GM23248 (cell line): ENCODE measurements at regions not wholly inside any gene's neighbourhood (a gene's known extent, or its start where the extent isn't known, plus 50 kb on each side); places are given as distances from the start of the nearest gene placed in this dataset.

Experiments
- EZH2 ChIP-seq: fragments of 200-600 bp; sonication (generic); IDR thresholded peaks from 2 replicates; pipeline ENCODE4 v1.6.1; 2018; ENCODE audit warnings: antibody characterized with exemption, mild to moderate bottlenecking; ENCODE audit not compliant: insufficient read depth, poor library complexity, severe bottlenecking
- EZH2phosphoT487 ChIP-seq: fragments of 200-600 bp; sonication (generic); IDR thresholded peaks from 2 replicates; pipeline ENCODE4 v1.6.1; 2018; ENCODE audit warnings: antibody characterized with exemption, moderate library complexity, mild to moderate bottlenecking, low read depth; ENCODE audit not compliant: insufficient read depth

- TF ChIP-seq EZH2: no peak
- TF ChIP-seq EZH2phosphoT487: no peak
These were observed 357.5 kb downstream of the TMEM182 start for GRCh38 chr2:103119352-103119751.
